Mucosa of descending colon (tissue), 3 donors: ENCODE measurements at regions not wholly inside any gene's neighbourhood (a gene's known extent, or its start where the extent isn't known, plus 50 kb on each side); places are given as distances from the start of the nearest gene placed in this dataset.

ENCODE experiments used
- ATAC-seq: fragments of 200-7000 bp; cut with Tn5 transposase; one replicate; pipeline ENCODE4 v1.9.1; 2020; ENCODE audit warnings: mild to moderate bottlenecking, moderate library complexity
- DNase-seq, 3 donors: peaks; one replicate each; pipeline ENCODE4 v3.0.0-alpha.2; 2020
- H3K36me3 ChIP-seq: fragments of 200-600 bp; one replicate; pipeline ENCODE4 v1.8.0; 2021; ENCODE audit warnings: low read depth, mild to moderate bottlenecking
- H3K4me1 ChIP-seq: fragments of 200-600 bp; one replicate; pipeline ENCODE4 v1.8.0; 2021; ENCODE audit warnings: low read depth, mild to moderate bottlenecking
- H3K4me3 ChIP-seq: fragments of 200-600 bp; one replicate; pipeline ENCODE4 v1.8.0; 2021; ENCODE audit warnings: mild to moderate bottlenecking
- H3K9me3 ChIP-seq: fragments of 200-600 bp; one replicate; pipeline ENCODE4 v1.8.0; 2021; ENCODE audit warnings: mild to moderate bottlenecking
- intact Hi-C, 2 donors: fragments of 100-400 bp; cut with DNase I in 1 of 2; cut with micrococcal nuclease in 1 of 2; formaldehyde crosslinking; loops; one replicate each; pipeline versions ENCODE4 v1.11.0 to v1.11.1; 2022; cut with DNase I, micrococcal nuclease
- TF ChIP-seq, protein P1 (sequence below): fragments of 200-600 bp; IDR thresholded peaks from one replicate; pipeline ENCODE4 v1.8.0; 2022; ENCODE audit warnings: antibody characterized with exemption, mild to moderate bottlenecking
- donor health status: DM: no; HTN: no; CAD: no; lungs with moderate emphysema.
- donor health status: DM: no; HTN: no; CAD: no.
- donor health status: DM: no; HTN: yes; CAD: no.

DNA sequence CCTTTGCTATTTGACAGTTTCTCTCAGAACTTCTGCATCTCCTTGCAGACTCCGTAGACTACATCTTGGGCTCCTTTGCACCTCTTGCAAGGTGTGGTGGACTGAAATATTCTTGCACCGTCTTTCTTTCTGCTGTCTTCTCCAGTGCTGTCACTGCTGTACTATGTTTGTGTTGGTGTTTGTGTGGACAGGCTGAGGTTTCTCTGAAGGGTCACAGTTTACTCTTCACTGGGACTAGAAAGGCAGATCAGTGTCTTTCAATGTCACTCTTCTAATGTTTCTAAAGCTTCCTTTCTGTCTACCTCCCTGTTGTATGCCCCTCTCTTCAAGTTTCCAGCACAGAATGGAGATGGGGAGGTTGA, 410.0 kb upstream of the CD180 start:
- intact Hi-C loops = no loop called here
- no peaks in the 10 kb centered on the region for H3K9me3 ChIP-seq
- H3K36me3 ChIP-seq = no peaks in the 10 kb centered on the region
- no peak for DNase-seq
- H3K4me1 ChIP-seq = no peaks in the 10 kb centered on the region
- no peak for ATAC-seq
- no peak overlapping the region for H3K4me3 ChIP-seq
- TF ChIP-seq, protein P1, sequence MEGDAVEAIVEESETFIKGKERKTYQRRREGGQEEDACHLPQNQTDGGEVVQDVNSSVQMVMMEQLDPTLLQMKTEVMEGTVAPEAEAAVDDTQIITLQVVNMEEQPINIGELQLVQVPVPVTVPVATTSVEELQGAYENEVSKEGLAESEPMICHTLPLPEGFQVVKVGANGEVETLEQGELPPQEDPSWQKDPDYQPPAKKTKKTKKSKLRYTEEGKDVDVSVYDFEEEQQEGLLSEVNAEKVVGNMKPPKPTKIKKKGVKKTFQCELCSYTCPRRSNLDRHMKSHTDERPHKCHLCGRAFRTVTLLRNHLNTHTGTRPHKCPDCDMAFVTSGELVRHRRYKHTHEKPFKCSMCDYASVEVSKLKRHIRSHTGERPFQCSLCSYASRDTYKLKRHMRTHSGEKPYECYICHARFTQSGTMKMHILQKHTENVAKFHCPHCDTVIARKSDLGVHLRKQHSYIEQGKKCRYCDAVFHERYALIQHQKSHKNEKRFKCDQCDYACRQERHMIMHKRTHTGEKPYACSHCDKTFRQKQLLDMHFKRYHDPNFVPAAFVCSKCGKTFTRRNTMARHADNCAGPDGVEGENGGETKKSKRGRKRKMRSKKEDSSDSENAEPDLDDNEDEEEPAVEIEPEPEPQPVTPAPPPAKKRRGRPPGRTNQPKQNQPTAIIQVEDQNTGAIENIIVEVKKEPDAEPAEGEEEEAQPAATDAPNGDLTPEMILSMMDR = no peak

DNA sequence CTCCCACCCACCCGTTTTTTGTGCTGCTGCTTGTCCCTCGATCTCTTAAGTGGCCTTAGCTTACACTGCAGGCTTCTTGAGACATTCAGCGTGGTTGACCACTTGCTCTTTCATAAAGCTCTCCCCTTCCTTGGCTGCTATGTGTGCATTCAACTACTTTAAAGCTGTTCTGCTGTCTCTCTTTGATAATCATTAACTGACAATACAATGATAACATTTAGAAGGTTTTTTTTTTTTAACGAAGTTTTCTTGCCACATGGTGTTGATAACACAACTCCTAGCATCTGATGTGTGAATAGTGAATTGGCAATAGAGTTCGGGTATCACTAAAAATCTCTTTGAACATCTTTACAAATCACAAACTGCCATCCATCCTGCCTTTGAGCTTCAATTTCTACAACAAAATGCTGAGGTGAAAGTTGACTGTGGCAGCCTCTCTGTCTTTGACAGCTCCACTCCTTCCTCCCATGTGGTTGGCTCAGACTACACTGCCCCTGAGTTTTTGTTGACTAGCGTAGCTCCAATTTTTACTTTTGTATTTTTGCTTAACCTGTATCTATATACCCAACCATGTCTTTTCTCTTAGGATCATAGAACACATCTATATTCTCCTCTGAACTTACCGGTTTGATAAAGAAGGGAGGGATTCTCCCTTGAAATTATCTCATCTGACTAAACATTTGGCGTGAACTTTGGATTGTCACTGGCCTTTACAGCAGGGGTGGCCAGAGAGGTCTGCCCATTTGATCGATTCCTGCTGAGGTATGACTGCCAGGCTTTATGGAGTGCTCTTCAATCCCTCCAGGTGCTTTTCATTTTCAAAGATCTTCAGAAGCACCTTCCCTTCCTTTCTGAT, 409.4 kb upstream of the CD180 start:
- TF ChIP-seq, protein P1 = no peak
- no peaks in the 10 kb centered on the region for H3K9me3 ChIP-seq
- DNase-seq (no peak), ATAC-seq (peak; percentile 48)
- H3K36me3 ChIP-seq = no peaks in the 10 kb centered on the region
- intact Hi-C loops = no loop called here
- H3K4me3 ChIP-seq = no peak overlapping the region
- no peaks in the 10 kb centered on the region for H3K4me1 ChIP-seq

DNA sequence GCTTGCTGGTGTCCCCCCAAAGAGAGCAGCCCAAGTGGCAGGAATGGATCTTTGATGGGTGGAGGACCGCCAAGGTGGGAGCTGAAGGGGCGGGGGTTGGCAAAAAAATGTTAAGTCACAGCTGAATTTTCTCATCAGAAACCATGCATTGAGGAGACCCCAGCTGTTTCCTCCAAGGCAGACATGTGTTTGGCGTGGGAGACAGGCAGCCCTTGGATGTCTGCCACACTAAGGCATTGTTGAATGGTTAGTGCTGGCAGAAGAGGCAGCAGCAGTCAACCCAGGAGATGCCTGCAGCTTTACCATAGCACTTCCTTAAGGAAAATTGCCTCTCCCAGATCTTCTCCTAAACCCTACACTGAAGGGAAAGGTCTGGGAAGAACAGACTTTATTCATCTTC, 394.9 kb upstream of the CD180 start:
- no peak for DNase-seq
- Histone ChIP-seq H3K4me3 (no peak overlapping the region), H3K4me1 (no peaks in the 10 kb centered on the region), H3K9me3 (no peaks in the 10 kb centered on the region), H3K36me3 (no peaks in the 10 kb centered on the region)
- TF ChIP-seq, protein P1 = no peak
- intact Hi-C loops = no loop called here
- ATAC-seq = no peak

DNA sequence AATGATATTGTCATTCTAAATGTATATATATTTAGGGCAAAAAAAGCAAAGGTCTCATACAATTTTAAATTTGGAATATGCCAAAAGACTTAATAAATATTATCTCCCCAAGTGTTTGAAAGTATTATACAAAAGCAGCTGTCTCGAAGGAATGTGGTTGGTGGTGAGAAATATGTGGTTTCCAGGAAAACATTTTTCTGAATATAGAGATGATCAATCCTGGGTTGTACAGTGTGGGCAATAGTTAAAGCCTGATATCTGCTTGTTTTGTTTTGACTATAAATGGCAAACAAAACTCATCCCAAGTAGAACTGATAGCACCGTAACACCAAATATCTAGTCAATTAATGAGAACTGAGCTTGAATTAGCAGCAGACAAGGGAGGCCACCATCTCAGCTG, 391.8 kb upstream of the CD180 start:
- no peak overlapping the region for H3K4me3 ChIP-seq
- DNase-seq = no peak
- no peak for ATAC-seq
- no peaks in the 10 kb centered on the region for H3K9me3 ChIP-seq
- H3K36me3 ChIP-seq = no peaks in the 10 kb centered on the region
- no peaks in the 10 kb centered on the region for H3K4me1 ChIP-seq
- intact Hi-C loops = no loop called here
- TF ChIP-seq, protein P1 = no peak

DNA sequence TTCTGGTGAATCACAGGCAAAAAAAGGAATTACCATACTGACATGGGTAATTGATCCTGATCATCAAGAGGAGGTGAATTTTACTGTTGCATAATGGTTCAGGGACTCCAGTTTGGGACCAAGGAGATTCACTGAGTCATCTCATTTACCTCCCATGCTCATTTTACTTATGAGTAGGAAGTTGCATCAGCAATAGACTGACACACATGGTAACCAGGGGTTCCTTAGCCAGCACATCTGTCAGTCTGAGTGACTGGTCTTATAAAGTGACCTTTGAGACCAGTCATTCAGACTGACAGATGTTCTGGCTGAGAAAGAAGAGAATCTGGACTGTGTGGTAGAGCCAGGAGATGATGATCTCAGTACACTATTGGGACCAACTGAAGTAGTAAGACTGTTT, 384.6 kb upstream of the CD180 start:
- ATAC-seq = peak; percentile 69

More for the DNA sequence above, 384.6 kb upstream of the CD180 start:
- no peaks in the 10 kb centered on the region for H3K4me1 ChIP-seq
- H3K36me3 ChIP-seq = no peaks in the 10 kb centered on the region
- no peaks in the 10 kb centered on the region for H3K9me3 ChIP-seq
- DNase-seq = no peak
- TF ChIP-seq, protein P1 = no peak
- intact Hi-C loops = no loop called here
- no peak overlapping the region for H3K4me3 ChIP-seq
